ENCODE measurements at regions not wholly inside any gene's neighbourhood (a gene's known extent, or its start where the extent isn't known, plus 50 kb on each side); places are given as distances from the start of the nearest gene placed in this dataset.

DNA sequence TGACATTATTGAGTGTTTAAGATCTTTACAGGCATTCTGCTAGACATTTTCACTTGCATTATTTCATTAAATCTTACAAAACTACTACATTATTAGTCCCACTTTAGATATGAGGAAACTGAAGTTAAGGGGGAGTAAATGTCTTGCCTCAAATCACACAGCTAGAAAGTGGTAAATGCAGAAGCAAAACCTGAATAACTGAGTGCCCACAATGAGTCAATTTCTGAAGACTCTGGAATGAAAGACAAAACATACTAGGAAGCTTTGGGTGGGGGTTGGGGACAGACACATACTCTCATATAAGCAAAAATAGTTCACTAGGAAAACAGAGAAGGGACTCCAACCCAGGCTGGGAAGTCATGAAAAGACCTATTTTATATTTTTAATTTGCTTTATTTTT, 214.4 kb upstream of the LRATD1 start:
- Histone ChIP-seq H3K79me2 (ENCODE audit: insufficient read depth, low read length) (no peaks in the 10 kb centered on the region), H3K9me3 (ENCODE audit: insufficient read depth, low read length) (no peaks in the 10 kb centered on the region), H3K27me3 (ENCODE audit: low read length) (no peaks in the 10 kb centered on the region), H4K20me1 (ENCODE audit: low read depth, low read length) (no peaks in the 10 kb centered on the region), H3F3A (ENCODE audit: insufficient read depth) (no peaks in the 10 kb centered on the region), H2AFZ (ENCODE audit: low read depth, low read length, severe bottlenecking) (no peak overlapping the region), H3K9ac (ENCODE audit: low read length) (no peak overlapping the region), H3K4me2 (ENCODE audit: low read depth, low read length, poor library complexity, severe bottlenecking) (no peak overlapping the region), H3K4me3 (ENCODE audit: insufficient read depth, low read length, poor library complexity, severe bottlenecking) (no peak overlapping the region), H3K27ac (ENCODE audit: low read depth, low read length) (no peak overlapping the region), H3K9me2 (replicated peaks; ENCODE audit: insufficient read depth, low read length) (no peaks in the 10 kb centered on the region), H3K36me3 (ENCODE audit: low read length) (no peaks in the 10 kb centered on the region)
- TF ChIP-seq, protein P1, sequence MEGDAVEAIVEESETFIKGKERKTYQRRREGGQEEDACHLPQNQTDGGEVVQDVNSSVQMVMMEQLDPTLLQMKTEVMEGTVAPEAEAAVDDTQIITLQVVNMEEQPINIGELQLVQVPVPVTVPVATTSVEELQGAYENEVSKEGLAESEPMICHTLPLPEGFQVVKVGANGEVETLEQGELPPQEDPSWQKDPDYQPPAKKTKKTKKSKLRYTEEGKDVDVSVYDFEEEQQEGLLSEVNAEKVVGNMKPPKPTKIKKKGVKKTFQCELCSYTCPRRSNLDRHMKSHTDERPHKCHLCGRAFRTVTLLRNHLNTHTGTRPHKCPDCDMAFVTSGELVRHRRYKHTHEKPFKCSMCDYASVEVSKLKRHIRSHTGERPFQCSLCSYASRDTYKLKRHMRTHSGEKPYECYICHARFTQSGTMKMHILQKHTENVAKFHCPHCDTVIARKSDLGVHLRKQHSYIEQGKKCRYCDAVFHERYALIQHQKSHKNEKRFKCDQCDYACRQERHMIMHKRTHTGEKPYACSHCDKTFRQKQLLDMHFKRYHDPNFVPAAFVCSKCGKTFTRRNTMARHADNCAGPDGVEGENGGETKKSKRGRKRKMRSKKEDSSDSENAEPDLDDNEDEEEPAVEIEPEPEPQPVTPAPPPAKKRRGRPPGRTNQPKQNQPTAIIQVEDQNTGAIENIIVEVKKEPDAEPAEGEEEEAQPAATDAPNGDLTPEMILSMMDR (IDR thresholded peaks at IDR 0.05; ENCODE audit: insufficient read depth, low read length, poor library complexity, severe bottlenecking): no peak
- TF ChIP-seq EZH2phosphoT487 (conservative IDR thresholded peaks at IDR 0.05; ENCODE audit: low read length): no peak

DNA sequence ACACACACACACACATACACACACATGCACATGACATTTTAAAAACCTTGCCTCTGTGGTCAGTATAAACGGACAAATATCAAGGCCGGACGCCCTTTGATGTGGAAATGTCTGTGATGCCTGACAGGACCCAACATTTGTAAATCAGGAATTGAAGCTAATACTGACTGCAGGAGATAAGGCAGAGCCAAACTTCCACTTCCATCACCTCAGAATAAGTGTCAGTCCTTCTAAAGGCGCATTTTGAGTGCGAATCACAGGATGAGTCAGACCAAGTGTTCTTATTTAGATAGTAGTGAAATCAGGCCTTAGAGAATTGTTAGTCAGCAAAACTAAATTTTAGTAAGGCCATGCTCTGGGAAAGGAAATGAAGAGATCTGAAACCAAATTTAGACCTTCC, 211.7 kb upstream of the LRATD1 start:
- no peaks in the 10 kb centered on the region for H3K9me2 ChIP-seq (replicated peaks; ENCODE audit: insufficient read depth, low read length)
- no peak overlapping the region for H3K9ac ChIP-seq (ENCODE audit: low read length)
- TF ChIP-seq, protein P1 (IDR thresholded peaks at IDR 0.05; ENCODE audit: insufficient read depth, low read length, poor library complexity, severe bottlenecking): no peak
- TF ChIP-seq EZH2phosphoT487 (conservative IDR thresholded peaks at IDR 0.05; ENCODE audit: low read length): no peak
- H3K27ac ChIP-seq (ENCODE audit: low read depth, low read length): no peak overlapping the region
- H3K4me3 ChIP-seq (ENCODE audit: insufficient read depth, low read length, poor library complexity, severe bottlenecking): no peak overlapping the region
- no peak overlapping the region for H3K4me2 ChIP-seq (ENCODE audit: low read depth, low read length, poor library complexity, severe bottlenecking)
- H2AFZ ChIP-seq (ENCODE audit: low read depth, low read length, severe bottlenecking): no peak overlapping the region
- no peaks in the 10 kb centered on the region for H3K36me3 ChIP-seq (ENCODE audit: low read length)
- H3K79me2 ChIP-seq (ENCODE audit: insufficient read depth, low read length): no peaks in the 10 kb centered on the region
- no peaks in the 10 kb centered on the region for H3K9me3 ChIP-seq (ENCODE audit: insufficient read depth, low read length)
- H3F3A ChIP-seq (ENCODE audit: insufficient read depth): no peaks in the 10 kb centered on the region
- H3K27me3 ChIP-seq (ENCODE audit: low read length): no peaks in the 10 kb centered on the region
- no peaks in the 10 kb centered on the region for H4K20me1 ChIP-seq (ENCODE audit: low read depth, low read length)

DNA sequence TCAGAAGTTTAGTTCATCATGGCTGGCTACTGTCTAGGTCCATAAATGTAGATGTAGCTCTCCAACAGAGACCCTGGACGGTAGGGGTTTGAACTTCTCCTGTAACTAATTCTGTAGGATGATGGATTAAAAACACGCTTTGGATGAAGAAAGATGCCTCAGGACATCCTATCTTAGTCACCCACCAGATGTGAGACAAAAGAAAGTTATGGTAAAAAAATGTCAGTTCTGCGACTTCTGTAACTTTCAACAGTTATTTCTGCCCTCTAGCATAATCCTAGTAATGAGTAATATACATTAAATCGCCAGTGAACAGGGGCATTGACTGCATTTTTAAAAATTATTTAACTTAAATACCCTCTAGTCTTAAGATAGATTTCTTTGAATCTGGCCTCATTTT, 210.1 kb upstream of the LRATD1 start:
- no peak overlapping the region for H2AFZ ChIP-seq (ENCODE audit: low read depth, low read length, severe bottlenecking)
- H3K9me2 ChIP-seq (replicated peaks; ENCODE audit: insufficient read depth, low read length): no peaks in the 10 kb centered on the region
- no peak overlapping the region for H3K4me3 ChIP-seq (ENCODE audit: insufficient read depth, low read length, poor library complexity, severe bottlenecking)
- TF ChIP-seq EZH2phosphoT487 (conservative IDR thresholded peaks at IDR 0.05; ENCODE audit: low read length): no peak
- H3K27me3 ChIP-seq (ENCODE audit: low read length): no peaks in the 10 kb centered on the region
- no peak overlapping the region for H3K9ac ChIP-seq (ENCODE audit: low read length)
- H3K27ac ChIP-seq (ENCODE audit: low read depth, low read length): no peak overlapping the region
- H3K9me3 ChIP-seq (ENCODE audit: insufficient read depth, low read length): no peaks in the 10 kb centered on the region
- no peak overlapping the region for H3K4me2 ChIP-seq (ENCODE audit: low read depth, low read length, poor library complexity, severe bottlenecking)
- H3F3A ChIP-seq (ENCODE audit: insufficient read depth): no peaks in the 10 kb centered on the region
- H4K20me1 ChIP-seq (ENCODE audit: low read depth, low read length): no peaks in the 10 kb centered on the region
- no peaks in the 10 kb centered on the region for H3K79me2 ChIP-seq (ENCODE audit: insufficient read depth, low read length)
- no peaks in the 10 kb centered on the region for H3K36me3 ChIP-seq (ENCODE audit: low read length)

DNA sequence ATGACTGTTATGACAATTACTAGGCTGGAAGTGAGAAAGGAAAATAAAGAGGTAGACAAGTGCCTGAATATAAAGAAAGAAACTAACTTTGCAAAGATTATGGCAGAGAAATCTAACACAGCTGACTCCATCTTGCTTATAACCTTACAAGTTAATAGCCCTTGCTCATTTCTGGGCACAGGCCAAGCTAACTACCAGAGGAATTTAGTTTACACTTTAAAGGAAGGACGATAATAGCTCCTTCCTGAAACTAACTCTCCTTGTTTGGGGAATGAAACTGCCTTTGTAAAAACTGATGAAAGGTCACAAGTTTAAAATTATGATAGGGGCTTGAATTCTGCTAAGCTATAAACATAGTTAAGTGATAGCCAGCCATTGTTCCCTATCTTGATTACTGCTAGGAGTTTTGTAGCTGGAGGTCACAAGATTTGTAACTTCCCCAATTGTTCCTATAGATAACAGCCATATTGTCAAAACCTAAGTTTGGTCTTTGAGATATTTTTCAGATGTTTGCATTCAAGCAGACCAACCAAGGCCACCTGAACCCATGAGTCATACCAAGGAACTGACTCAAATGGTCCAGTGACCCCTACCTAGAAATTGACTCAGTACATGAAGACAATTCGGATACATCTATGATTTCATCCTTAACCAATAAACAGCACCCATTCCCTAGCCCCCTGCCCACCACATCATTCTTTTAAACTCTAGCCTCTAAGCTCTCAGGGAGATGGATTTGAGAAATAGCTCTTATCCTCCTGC, 209.2 kb upstream of the LRATD1 start:
- Histone ChIP-seq H3F3A (ENCODE audit: insufficient read depth) (no peaks in the 10 kb centered on the region), H2AFZ (ENCODE audit: low read depth, low read length, severe bottlenecking) (no peak overlapping the region), H3K36me3 (ENCODE audit: low read length) (no peaks in the 10 kb centered on the region), H4K20me1 (ENCODE audit: low read depth, low read length) (no peaks in the 10 kb centered on the region), H3K27ac (ENCODE audit: low read depth, low read length) (no peak overlapping the region), H3K4me3 (ENCODE audit: insufficient read depth, low read length, poor library complexity, severe bottlenecking) (no peak overlapping the region), H3K9ac (ENCODE audit: low read length) (no peak overlapping the region), H3K79me2 (ENCODE audit: insufficient read depth, low read length) (no peaks in the 10 kb centered on the region), H3K9me3 (ENCODE audit: insufficient read depth, low read length) (no peaks in the 10 kb centered on the region), H3K9me2 (replicated peaks; ENCODE audit: insufficient read depth, low read length) (no peaks in the 10 kb centered on the region), H3K27me3 (ENCODE audit: low read length) (no peaks in the 10 kb centered on the region), H3K4me2 (ENCODE audit: low read depth, low read length, poor library complexity, severe bottlenecking) (no peak overlapping the region)
- TF ChIP-seq EZH2phosphoT487 (conservative IDR thresholded peaks at IDR 0.05; ENCODE audit: low read length): no peak
